Spinal cord (tissue), 9 donors: ENCODE measurements at regions not wholly inside any gene's neighbourhood (a gene's known extent, or its start where the extent isn't known, plus 50 kb on each side); places are given as distances from the start of the nearest gene placed in this dataset.
A peak's percentile ranks its signal among the peaks of the same experiment; 100 is the strongest.

Experiments
- DNase-seq, 6 donors: peaks; one replicate each; pipeline versions ENCODE4 v3.0.0 to v3.0.0-alpha.2; 2013 to 2015; ENCODE audit warnings: low spot score in 6 of 6, low read depth in 4 of 6
- H3K27ac ChIP-seq: one replicate; pipeline ENCODE4 v1.5.1; 2013; ENCODE audit warnings: low read depth, low read length, control low read depth
- H3K27me3 ChIP-seq: one replicate; pipeline ENCODE4 v1.6.1; 2013; ENCODE audit warnings: low read length; ENCODE audit not compliant: control insufficient read depth, insufficient read depth
- H3K36me3 ChIP-seq: one replicate; pipeline ENCODE4 v1.6.1; 2013; ENCODE audit warnings: low read length; ENCODE audit not compliant: control insufficient read depth, insufficient read depth
- H3K4me1 ChIP-seq: one replicate; pipeline ENCODE4 v1.6.1; 2013; ENCODE audit warnings: low read length; ENCODE audit not compliant: control insufficient read depth, insufficient read depth
- H3K4me3 ChIP-seq: one replicate; pipeline ENCODE4 v1.5.1; 2013; ENCODE audit warnings: low read depth, low read length, control low read depth
- H3K9me3 ChIP-seq: one replicate; pipeline ENCODE4 v1.6.1; 2013; ENCODE audit warnings: low read length; ENCODE audit not compliant: control insufficient read depth, insufficient read depth
- WGBS: methylation state at CpG from one replicate; pipeline ENCODE4 v1.1.5; 2013; ENCODE audit warnings: missing lambda C conversion rate; ENCODE audit not compliant: insufficient coverage; 5-methylcytosine and 5-hydroxymethylcytosine counted together
- donor health status: healthy.

DNA sequence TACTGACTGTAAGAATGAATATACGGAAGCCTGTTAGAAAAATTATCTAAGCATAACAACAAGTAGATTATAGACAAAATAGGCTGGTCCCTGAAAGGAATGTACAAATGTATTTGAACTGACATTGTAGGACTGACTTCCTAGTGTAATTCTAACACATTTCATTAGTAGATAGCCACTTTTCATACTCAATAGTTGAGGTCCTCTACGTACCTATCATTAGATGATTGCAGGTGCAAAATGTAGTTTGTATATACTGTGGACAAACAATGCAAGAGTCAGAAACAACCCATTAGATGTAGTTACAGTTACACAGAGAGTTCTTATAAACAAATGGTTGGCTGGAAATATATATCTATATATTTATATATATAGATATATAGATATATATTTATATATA lies 402.3 kb upstream of the SLITRK6 start:
- no peaks in the 10 kb centered on the region for H3K4me1 ChIP-seq
- WGBS = no CpG with 5 or more reads among the region's 2 CpGs
- no peaks in the 10 kb centered on the region for H3K36me3 ChIP-seq
- H3K9me3 ChIP-seq = no peaks in the 10 kb centered on the region
- H3K27ac ChIP-seq = no peak overlapping the region
- no peak for DNase-seq
- no peak overlapping the region for H3K4me3 ChIP-seq
- no peaks in the 10 kb centered on the region for H3K27me3 ChIP-seq

DNA sequence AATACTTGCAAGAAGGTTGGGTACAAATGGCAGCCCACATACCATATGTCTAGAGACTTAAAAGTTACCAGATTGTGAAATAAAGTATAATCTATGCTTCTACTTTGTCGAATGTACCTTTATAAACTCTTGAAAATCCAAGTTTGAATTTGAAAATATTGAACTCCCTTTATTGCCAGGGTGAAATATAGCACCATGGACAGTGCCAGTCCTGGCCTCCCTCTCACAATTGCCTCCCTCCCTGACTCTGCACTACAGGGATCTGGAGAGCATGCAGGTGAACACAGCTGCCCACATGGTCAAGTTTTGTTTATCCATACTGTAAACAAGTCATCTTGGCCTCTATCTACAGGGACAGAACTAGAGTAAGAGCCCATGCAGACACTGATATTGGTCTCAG lies 394.1 kb upstream of the SLITRK6 start:
- WGBS = no CpG with 5 or more reads among the region's 1 CpG
- H3K27ac ChIP-seq = no peak overlapping the region
- H3K36me3 ChIP-seq = no peaks in the 10 kb centered on the region
- no peaks in the 10 kb centered on the region for H3K4me1 ChIP-seq
- H3K9me3 ChIP-seq = no peaks in the 10 kb centered on the region
- no peak for DNase-seq
- H3K27me3 ChIP-seq = no peaks in the 10 kb centered on the region
- H3K4me3 ChIP-seq = no peak overlapping the region

DNA sequence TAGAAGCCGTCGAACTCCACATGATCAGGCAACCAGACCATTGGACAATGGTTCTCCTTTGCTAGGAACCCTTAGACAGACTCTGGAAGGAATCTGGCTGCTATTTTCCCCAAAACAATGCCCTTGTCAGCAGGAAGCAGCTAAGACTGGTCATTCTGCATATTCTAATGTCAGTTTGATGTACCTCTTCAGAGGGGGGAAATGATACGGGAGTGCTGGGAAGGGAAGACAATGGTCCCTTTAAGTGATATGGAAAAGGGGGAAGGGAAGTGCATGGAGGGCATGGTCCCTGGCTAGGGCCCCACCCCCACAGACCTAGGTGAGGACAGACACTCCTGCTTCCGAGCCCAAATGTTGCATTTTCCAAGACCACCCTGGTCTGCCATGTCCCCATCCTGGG lies 389.0 kb upstream of the SLITRK6 start:
- no peak overlapping the region for H3K27ac ChIP-seq
- no peak overlapping the region for H3K4me3 ChIP-seq
- H3K27me3 ChIP-seq = no peaks in the 10 kb centered on the region
- WGBS = 94% methylated on average over 4 of the region's 4 CpGs
- H3K36me3 ChIP-seq = no peaks in the 10 kb centered on the region
- H3K9me3 ChIP-seq = peaks cover 3% of the 10 kb centered on the region
- DNase-seq = no peak
- no peaks in the 10 kb centered on the region for H3K4me1 ChIP-seq

DNA sequence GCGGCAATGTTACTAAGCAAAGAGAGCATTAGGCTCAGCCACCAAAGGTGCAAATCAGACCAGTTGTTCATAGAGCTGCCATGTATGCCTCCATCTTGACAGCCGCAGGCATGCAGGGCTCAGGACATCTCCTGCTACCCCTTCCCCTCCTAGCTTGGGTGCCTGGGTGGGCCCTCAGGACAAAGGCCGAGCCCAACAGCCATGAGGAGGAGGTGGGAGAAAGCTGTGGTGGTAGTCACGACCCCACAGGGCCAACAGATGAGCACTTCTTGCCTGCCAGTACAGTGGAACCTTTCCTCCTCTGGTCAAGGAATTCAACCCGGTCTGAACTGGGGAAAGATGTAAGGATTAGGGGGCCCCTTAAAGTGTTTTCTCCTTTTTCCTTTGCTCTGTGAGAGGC lies 386.4 kb upstream of the SLITRK6 start:
- Histone ChIP-seq H3K27me3 (no peaks in the 10 kb centered on the region), H3K9me3 (peaks cover 3% of the 10 kb centered on the region), H3K36me3 (no peaks in the 10 kb centered on the region), H3K27ac (no peak overlapping the region), H3K4me1 (no peaks in the 10 kb centered on the region), H3K4me3 (no peak overlapping the region)
- 88% methylated on average over 3 of the region's 5 CpGs for WGBS
- DNase-seq = no peak

DNA sequence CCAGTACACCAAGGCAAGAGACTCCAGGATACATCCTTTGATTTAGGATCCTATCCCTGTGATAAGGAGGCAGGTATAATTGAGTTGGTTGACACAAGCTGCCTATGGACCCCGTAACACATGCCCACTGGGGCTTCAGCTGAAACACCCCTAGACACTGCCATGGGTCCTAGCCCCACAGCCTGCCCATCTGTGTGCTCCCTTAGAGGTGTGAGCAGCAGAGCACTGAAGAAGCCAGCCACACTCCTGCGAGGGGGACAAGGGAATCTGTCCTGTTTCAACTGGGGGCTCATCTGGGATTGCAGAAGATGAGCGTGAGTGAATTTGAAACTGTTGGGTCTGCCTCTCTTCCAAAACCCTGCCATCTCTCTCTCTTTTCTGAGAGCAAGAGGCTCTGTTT lies 385.9 kb upstream of the SLITRK6 start:
- H3K36me3 ChIP-seq = no peaks in the 10 kb centered on the region
- DNase-seq = no peak
- no peaks in the 10 kb centered on the region for H3K27me3 ChIP-seq
- no peak overlapping the region for H3K27ac ChIP-seq
- H3K9me3 ChIP-seq = peaks cover 3% of the 10 kb centered on the region
- no peaks in the 10 kb centered on the region for H3K4me1 ChIP-seq
- WGBS = 80% methylated on average over 3 of the region's 3 CpGs
- no peak overlapping the region for H3K4me3 ChIP-seq

DNA sequence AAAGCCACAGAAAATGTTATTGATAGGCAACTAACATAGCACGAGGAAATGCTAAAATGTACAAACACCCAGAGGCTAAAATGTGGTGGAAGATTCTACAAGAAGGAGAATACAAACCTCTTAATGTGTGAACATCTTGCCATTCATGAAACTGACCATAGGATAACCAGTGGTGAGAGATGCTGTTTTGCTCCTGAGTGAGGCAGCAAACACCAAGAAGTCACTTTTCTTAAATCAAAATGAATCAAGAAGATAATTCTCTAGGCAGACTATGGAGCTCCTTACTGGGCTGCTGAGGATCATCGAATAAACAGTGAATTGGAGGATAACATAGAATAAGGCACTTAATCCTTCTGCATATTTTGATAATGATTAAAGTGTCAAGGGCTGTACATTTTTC lies 375.4 kb upstream of the SLITRK6 start:
- DNase-seq = peak in 3 of 6 donors; percentile 1 to 25 (median 15)
- Histone ChIP-seq H3K9me3 (no peaks in the 10 kb centered on the region), H3K27me3 (no peaks in the 10 kb centered on the region), H3K4me1 (no peaks in the 10 kb centered on the region), H3K4me3 (no peak overlapping the region), H3K27ac (no peak overlapping the region), H3K36me3 (no peaks in the 10 kb centered on the region)
- 89% methylated on average over 1 of the region's 2 CpGs for WGBS

DNA sequence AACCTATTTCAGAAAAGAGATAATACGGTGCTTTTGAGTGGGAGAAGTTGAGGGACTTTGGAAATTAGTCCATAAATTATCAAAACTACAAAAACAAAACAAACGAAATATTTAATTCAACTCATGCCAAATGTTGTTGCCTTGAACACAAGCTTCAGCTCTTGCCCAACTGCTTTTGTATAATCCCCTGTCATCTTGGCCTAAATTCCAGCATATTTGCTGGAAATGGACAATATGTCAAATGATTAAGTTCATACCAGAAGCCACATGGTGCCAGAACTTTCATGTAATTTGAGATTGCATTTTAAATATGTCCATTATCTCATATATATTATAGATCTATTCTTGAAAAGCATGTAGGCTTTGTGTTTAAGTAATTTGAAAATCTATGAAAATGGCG lies 373.7 kb upstream of the SLITRK6 start:
- H3K4me1 ChIP-seq = no peaks in the 10 kb centered on the region
- no CpG with 5 or more reads among the region's 3 CpGs for WGBS
- H3K27ac ChIP-seq = no peak overlapping the region
- H3K9me3 ChIP-seq = no peaks in the 10 kb centered on the region
- no peaks in the 10 kb centered on the region for H3K36me3 ChIP-seq
- DNase-seq = no peak
- H3K4me3 ChIP-seq = no peak overlapping the region
- H3K27me3 ChIP-seq = no peaks in the 10 kb centered on the region

DNA sequence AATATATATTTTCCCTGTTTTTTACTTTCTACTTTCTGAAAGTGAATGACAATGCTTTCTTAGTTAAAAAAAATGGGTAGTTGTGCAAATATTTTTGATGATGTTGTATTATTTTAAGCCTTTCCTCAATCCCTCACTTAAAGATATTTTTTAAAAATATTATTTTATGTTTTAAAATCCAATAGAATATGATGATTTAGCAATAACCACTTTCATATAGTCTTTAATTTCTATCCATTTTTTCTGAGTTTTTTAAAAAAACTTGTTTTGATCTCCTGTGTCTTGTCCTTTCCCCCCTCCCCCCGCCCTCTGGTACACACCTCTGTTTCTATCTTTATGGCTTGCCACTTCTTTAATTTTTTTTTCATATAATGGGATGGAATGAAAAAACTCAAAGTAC lies 362.0 kb upstream of the SLITRK6 start:
- no peaks in the 10 kb centered on the region for H3K36me3 ChIP-seq
- no peaks in the 10 kb centered on the region for H3K9me3 ChIP-seq
- H3K27ac ChIP-seq = no peak overlapping the region
- no peak for DNase-seq
- no CpG with 5 or more reads among the region's 1 CpG for WGBS
- H3K4me1 ChIP-seq = no peaks in the 10 kb centered on the region
- H3K4me3 ChIP-seq = no peak overlapping the region
- no peaks in the 10 kb centered on the region for H3K27me3 ChIP-seq

DNA sequence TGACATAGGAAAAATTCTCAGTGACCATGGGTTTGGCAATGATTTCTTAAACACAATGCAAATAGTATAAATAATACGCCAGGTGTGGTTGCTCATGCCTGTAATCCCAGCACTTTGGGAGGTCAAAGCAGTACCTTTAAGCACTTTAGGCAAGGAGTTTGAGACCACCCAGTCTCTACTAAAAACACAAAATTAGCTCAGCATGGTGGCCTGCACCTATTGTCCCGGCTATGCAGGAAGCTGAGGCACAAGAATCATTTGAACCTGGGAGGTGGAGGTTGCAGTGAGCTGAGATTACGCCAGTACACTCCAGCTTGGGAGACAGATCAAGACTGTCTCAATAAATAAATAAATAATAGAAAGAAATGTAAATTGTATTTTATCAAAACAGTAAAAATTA lies 356.5 kb upstream of the SLITRK6 start:
- Histone ChIP-seq H3K4me3 (no peak overlapping the region), H3K9me3 (no peaks in the 10 kb centered on the region), H3K27me3 (no peaks in the 10 kb centered on the region), H3K4me1 (no peaks in the 10 kb centered on the region), H3K27ac (no peak overlapping the region), H3K36me3 (no peaks in the 10 kb centered on the region)
- 100% methylated on average over 1 of the region's 3 CpGs for WGBS
- DNase-seq = no peak

DNA sequence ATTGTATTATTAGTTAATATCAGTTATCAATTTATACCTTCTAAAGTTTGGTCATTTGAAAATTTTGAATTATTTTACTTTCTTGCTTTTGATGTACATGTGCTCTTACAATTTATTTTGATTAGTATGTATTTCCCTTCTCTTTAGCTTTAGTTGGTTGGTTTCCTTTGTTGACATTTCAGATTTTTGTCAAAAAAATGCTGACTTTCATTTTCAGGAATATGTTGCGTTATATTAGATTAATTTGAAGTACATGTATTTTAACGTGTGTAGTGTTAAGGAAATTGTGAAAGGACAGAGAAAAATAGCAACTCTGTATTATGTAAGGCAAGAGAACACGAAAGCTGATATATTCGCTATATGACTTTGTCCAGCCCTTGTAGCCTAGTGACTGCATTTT lies 342.9 kb upstream of the SLITRK6 start:
- 86% methylated on average over 4 of the region's 4 CpGs for WGBS
- no peak for DNase-seq
- Histone ChIP-seq H3K27me3 (no peaks in the 10 kb centered on the region), H3K36me3 (no peaks in the 10 kb centered on the region), H3K9me3 (no peaks in the 10 kb centered on the region), H3K4me1 (no peaks in the 10 kb centered on the region), H3K4me3 (no peak overlapping the region), H3K27ac (no peak overlapping the region)

DNA sequence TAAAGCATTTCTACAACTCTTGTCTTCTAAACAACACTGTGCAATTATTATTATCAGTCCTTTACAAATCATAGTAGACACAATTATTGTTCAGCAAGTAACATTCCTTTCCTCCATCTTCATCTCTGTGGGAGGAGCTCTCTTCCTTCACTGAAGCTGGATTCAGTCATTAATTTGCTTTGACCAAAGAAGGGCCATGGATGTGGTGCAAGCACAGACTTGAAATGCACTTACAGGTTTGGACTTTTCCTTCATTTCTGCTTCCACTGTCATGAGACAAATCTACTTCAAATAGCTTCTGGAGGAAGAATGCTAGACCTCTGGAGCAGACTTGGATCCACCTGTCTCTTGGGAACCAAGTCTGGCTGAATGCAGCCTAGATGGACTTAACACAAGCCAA lies 336.6 kb upstream of the SLITRK6 start:
- DNase-seq = no peak
- Histone ChIP-seq H3K4me1 (no peaks in the 10 kb centered on the region), H3K27me3 (no peaks in the 10 kb centered on the region), H3K4me3 (no peak overlapping the region), H3K9me3 (no peaks in the 10 kb centered on the region), H3K27ac (no peak overlapping the region), H3K36me3 (no peaks in the 10 kb centered on the region)
